GM18508 (cell line): ENCODE measurements at regions not wholly inside any gene's neighbourhood (a gene's known extent, or its start where the extent isn't known, plus 50 kb on each side); places are given as distances from the start of the nearest gene placed in this dataset.

ENCODE experiments used
- ATAC-seq: cut with Tn5 transposase; IDR thresholded peaks from one replicate; pipeline ENCODE4 v1.9.1; 2021; ENCODE audit warnings: moderate number of reproducible peaks; ENCODE audit not compliant: insufficient read depth, unreplicated experiment

- no peak for ATAC-seq
Measured at GRCh38 chr2:128466776-128467175, 148.1 kb upstream of the HS6ST1 start.

- ATAC-seq, result no peak
Measured at GRCh38 chr2:128467321-128467969, 148.8 kb upstream of the HS6ST1 start.

GRCh38 chr2:128468186-128468920, 149.7 kb upstream of the HS6ST1 start:
- no peak for ATAC-seq

GRCh38 chr2:128469203-128469602, 150.5 kb upstream of the HS6ST1 start:
- ATAC-seq, result no peak

GRCh38 chr2:128469875-128470274, 151.2 kb upstream of the HS6ST1 start:
- ATAC-seq, result no peak

GRCh38 chr2:128472789-128473174, 154.1 kb upstream of the HS6ST1 start:
- no peak for ATAC-seq

- ATAC-seq, result no peak
Measured at GRCh38 chr2:128473175-128474035, 154.7 kb upstream of the HS6ST1 start.

- ATAC-seq, result no peak
Measured at GRCh38 chr2:128474036-128474955, 155.6 kb upstream of the HS6ST1 start.

- ATAC-seq, result no peak
Measured at GRCh38 chr2:128474962-128475361, 156.3 kb upstream of the HS6ST1 start.

- no peak for ATAC-seq
Measured at GRCh38 chr2:128475427-128476211, 157.0 kb upstream of the HS6ST1 start.

- ATAC-seq, result no peak
Measured at GRCh38 chr2:128477026-128477820, 158.6 kb upstream of the HS6ST1 start.

- no peak for ATAC-seq
Measured at GRCh38 chr2:128477891-128478290, 159.2 kb upstream of the HS6ST1 start.

- ATAC-seq, result no peak
Measured at GRCh38 chr2:128485761-128486639, 167.3 kb upstream of the HS6ST1 start.

- ATAC-seq, result no peak
Measured at GRCh38 chr2:128486640-128487375, 168.1 kb upstream of the HS6ST1 start.

GRCh38 chr2:128487650-128488387, 169.2 kb upstream of the HS6ST1 start:
- no peak for ATAC-seq

GRCh38 chr2:128488434-128488833, 169.8 kb upstream of the HS6ST1 start:
- no peak for ATAC-seq
